SJSA1 (cell line): ENCODE measurements at regions not wholly inside any gene's neighbourhood (a gene's known extent, or its start where the extent isn't known, plus 50 kb on each side); places are given as distances from the start of the nearest gene placed in this dataset.
A peak's percentile ranks its signal among the peaks of the same experiment; 100 is the strongest.

Source experiments
- DNase-seq, 2 experiments: peaks; one replicate each; pipeline ENCODE4 v3.0.0-alpha.2; 2015 to 2020; ENCODE audit warnings: low spot score in 2 of 2, low read depth in 1 of 2
- H3K27ac ChIP-seq: fragments of 250-450 bp; sonication (Bioruptor Pico); 2 replicates; pipeline ENCODE4 v1.5.1; 2020; ENCODE audit warnings: mild to moderate bottlenecking, moderate library complexity
- H3K27me3 ChIP-seq: fragments of 250-450 bp; sonication (Bioruptor Pico); replicated peaks from 2 replicates; pipeline ENCODE4 v1.5.1; 2020; ENCODE audit warnings: mild to moderate bottlenecking, moderate library complexity
- H3K36me3 ChIP-seq: fragments of 250-450 bp; sonication (Bioruptor Pico); 2 replicates; pipeline ENCODE4 v1.5.1; 2020; ENCODE audit warnings: mild to moderate bottlenecking
- H3K4me1 ChIP-seq: fragments of 250-450 bp; sonication (Bioruptor Pico); replicated peaks from 2 replicates; pipeline ENCODE4 v1.6.1; 2021; ENCODE audit warnings: mild to moderate bottlenecking
- H3K4me3 ChIP-seq: fragments of 250-450 bp; sonication (Bioruptor Pico); 2 replicates; pipeline ENCODE4 v1.5.1; 2020; ENCODE audit warnings: mild to moderate bottlenecking
- H3K9me3 ChIP-seq: fragments of 250-450 bp; sonication (Bioruptor Pico); replicated peaks from 2 replicates; pipeline ENCODE4 v1.5.1; 2020; ENCODE audit warnings: mild to moderate bottlenecking

DNA sequence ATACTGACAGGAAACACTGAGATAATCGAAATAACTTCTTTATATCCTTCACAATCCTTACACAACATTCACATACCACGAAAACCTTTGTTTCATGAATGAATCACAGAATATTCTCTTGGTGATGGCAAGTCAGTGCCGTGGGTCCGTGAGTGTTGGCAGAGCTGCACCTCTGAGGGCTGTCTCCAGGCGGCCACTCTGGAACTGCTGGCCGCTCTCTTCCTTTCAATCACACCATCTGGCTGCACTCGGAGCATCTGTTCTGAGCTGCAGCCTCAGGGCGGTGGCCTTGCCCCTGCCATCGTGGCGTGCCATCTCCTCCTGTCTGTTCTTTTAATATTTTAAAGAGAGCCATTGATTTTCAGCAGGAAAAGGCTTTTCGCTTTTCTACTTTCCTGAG, 129.4 kb upstream of the AFDN start:
- Histone ChIP-seq H3K9me3 (no peaks in the 10 kb centered on the region), H3K27ac (no peak overlapping the region), H3K36me3 (no peaks in the 10 kb centered on the region), H3K4me1 (peaks cover 10% of the 10 kb centered on the region), H3K27me3 (no peaks in the 10 kb centered on the region), H3K4me3 (no peak overlapping the region)
- no peak for DNase-seq

GRCh38 chr6:167698540-167698939, 128.2 kb upstream of the AFDN start:
- no peak overlapping the region for H3K4me3 ChIP-seq
- no peak for DNase-seq
- H3K36me3 ChIP-seq: no peaks in the 10 kb centered on the region
- H3K4me1 ChIP-seq: peaks cover 19% of the 10 kb centered on the region
- no peaks in the 10 kb centered on the region for H3K27me3 ChIP-seq
- H3K9me3 ChIP-seq: no peaks in the 10 kb centered on the region
- H3K27ac ChIP-seq: no peak overlapping the region

DNA sequence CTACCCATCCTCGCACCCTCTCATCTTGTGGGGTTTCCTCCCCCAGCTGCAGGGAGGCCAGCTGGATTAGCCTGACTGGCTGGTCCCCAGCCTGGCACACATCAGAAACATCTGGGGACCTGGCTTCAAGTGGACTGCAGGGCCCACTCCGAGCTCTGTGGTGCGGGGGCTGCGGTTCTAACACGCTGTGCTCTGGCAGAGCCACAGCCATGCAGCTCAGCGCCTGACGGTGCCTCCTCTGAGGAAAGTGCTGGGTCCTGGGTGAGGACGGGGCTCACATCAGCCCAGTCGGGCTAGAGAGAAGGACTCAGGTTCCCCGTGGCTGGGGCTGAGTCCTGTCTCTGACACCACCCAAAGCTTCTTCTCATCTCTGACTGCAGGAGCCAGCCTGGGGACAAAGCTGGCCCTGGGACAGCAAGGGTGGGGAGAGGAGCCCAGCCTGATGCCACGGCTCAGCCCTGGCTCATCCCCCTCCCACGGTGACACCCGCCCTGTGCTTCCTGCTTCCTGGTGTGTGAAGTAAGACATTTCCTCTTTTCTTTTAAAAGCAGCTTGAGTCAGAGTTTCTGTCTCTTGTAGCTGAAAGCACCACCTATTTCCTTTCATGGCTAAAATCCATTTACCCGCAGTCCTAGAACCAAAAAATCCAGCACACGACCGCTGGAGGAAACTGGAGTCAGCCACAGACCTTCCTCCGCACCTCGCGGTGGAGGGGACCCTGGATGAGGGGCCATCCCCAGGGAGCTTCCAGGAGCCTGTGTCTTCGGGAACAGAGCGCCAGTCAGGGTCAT, 127.4 kb upstream of the AFDN start:
- H3K4me3 ChIP-seq: no peak overlapping the region
- H3K27ac ChIP-seq: peak overlapping the region; percentile 53; the same call in 1 of the 2 replicates
- peaks cover 22% of the 10 kb centered on the region for H3K4me1 ChIP-seq
- H3K27me3 ChIP-seq: no peaks in the 10 kb centered on the region
- H3K36me3 ChIP-seq: no peaks in the 10 kb centered on the region
- H3K9me3 ChIP-seq: no peaks in the 10 kb centered on the region
- DNase-seq: peak; percentile 41 to 61

DNA sequence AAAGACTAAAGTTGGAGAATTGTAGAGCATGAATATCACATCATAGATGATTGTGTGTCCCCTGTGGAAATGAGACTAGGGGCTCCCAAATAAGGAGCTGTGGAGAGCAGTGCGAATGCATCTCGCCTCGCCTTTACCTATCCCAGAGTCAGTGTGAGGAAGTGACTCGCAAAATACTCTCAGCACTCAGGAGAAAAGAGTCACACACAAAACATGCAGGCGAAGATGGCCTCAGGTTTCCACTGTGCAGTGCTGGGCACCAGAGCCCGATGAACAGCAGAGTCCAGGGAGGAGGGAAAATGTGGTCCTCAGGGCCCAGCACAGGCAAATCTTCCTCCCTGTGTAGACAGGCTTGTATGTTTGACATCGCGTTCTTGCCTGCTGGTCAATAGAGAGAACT, 126.5 kb upstream of the AFDN start:
- no peaks in the 10 kb centered on the region for H3K9me3 ChIP-seq
- no peaks in the 10 kb centered on the region for H3K36me3 ChIP-seq
- H3K27me3 ChIP-seq: no peaks in the 10 kb centered on the region
- peaks cover 22% of the 10 kb centered on the region for H3K4me1 ChIP-seq
- H3K4me3 ChIP-seq: no peak overlapping the region
- no peak overlapping the region for H3K27ac ChIP-seq
- no peak for DNase-seq

GRCh38 chr6:167701010-167701409, 125.7 kb upstream of the AFDN start:
- H3K36me3 ChIP-seq: no peaks in the 10 kb centered on the region
- H3K4me3 ChIP-seq: no peak overlapping the region
- DNase-seq: no peak
- no peaks in the 10 kb centered on the region for H3K9me3 ChIP-seq
- H3K4me1 ChIP-seq: peaks cover 22% of the 10 kb centered on the region
- H3K27ac ChIP-seq: no peak overlapping the region
- no peaks in the 10 kb centered on the region for H3K27me3 ChIP-seq

- Histone ChIP-seq H3K27ac (peak overlapping the region; percentile 70), H3K4me3 (no peak overlapping the region), H3K27me3 (no peaks in the 10 kb centered on the region), H3K36me3 (no peaks in the 10 kb centered on the region), H3K4me1 (peaks cover 25% of the 10 kb centered on the region), H3K9me3 (no peaks in the 10 kb centered on the region)
- no peak for DNase-seq
Measured at GRCh38 chr6:167702241-167702827, 124.4 kb upstream of the AFDN start.

- Histone ChIP-seq H3K36me3 (no peaks in the 10 kb centered on the region), H3K4me1 (peaks cover 25% of the 10 kb centered on the region), H3K9me3 (no peaks in the 10 kb centered on the region), H3K27ac (peak overlapping the region; percentile 70), H3K4me3 (no peak overlapping the region), H3K27me3 (no peaks in the 10 kb centered on the region)
- peak; percentile 90 to 94 for DNase-seq
Measured at GRCh38 chr6:167703347-167703746, 123.4 kb upstream of the AFDN start.

GRCh38 chr6:167703781-167704180, 122.9 kb upstream of the AFDN start:
- H3K4me1 ChIP-seq: peaks cover 25% of the 10 kb centered on the region
- H3K4me3 ChIP-seq: no peak overlapping the region
- H3K27me3 ChIP-seq: no peaks in the 10 kb centered on the region
- no peak for DNase-seq
- H3K36me3 ChIP-seq: no peaks in the 10 kb centered on the region
- peak overlapping the region; percentile 54 for H3K27ac ChIP-seq
- H3K9me3 ChIP-seq: no peaks in the 10 kb centered on the region

- DNase-seq: no peak
- Histone ChIP-seq H3K9me3 (no peaks in the 10 kb centered on the region), H3K27ac (no peak overlapping the region), H3K27me3 (no peaks in the 10 kb centered on the region), H3K36me3 (no peaks in the 10 kb centered on the region), H3K4me3 (no peak overlapping the region), H3K4me1 (peaks cover 20% of the 10 kb centered on the region)
Measured at GRCh38 chr6:167704396-167704901, 122.3 kb upstream of the AFDN start.

DNA sequence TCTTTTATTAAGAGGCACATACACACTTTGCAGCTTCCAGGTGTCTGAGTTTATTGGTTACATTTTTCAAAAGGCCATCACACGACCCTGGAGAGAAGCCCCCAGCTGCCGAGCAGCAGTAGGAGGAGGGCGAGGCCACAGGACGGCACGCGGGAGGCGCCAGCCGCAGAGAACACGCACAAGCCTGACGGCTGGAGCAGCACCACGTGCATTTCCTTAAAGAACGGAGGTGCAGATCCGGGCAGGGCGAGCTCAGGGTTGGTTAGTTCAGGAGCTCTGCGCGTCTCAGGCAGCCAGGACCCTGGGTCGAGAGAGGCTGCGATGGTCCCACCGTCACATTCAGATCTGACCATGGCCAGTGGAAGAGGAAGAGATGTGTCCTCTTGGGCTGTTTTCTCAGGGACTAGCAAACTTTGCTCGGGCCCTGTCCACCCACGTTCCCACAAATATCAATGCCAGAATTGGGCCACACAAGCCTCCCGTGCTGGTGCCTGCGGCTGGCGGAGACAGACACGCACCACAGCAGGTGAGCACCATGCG, 121.4 kb upstream of the AFDN start:
- H3K36me3 ChIP-seq: no peaks in the 10 kb centered on the region
- H3K27me3 ChIP-seq: no peaks in the 10 kb centered on the region
- DNase-seq: no peak
- no peak overlapping the region for H3K27ac ChIP-seq
- peaks cover 15% of the 10 kb centered on the region for H3K4me1 ChIP-seq
- H3K4me3 ChIP-seq: no peak overlapping the region
- H3K9me3 ChIP-seq: no peaks in the 10 kb centered on the region

DNA sequence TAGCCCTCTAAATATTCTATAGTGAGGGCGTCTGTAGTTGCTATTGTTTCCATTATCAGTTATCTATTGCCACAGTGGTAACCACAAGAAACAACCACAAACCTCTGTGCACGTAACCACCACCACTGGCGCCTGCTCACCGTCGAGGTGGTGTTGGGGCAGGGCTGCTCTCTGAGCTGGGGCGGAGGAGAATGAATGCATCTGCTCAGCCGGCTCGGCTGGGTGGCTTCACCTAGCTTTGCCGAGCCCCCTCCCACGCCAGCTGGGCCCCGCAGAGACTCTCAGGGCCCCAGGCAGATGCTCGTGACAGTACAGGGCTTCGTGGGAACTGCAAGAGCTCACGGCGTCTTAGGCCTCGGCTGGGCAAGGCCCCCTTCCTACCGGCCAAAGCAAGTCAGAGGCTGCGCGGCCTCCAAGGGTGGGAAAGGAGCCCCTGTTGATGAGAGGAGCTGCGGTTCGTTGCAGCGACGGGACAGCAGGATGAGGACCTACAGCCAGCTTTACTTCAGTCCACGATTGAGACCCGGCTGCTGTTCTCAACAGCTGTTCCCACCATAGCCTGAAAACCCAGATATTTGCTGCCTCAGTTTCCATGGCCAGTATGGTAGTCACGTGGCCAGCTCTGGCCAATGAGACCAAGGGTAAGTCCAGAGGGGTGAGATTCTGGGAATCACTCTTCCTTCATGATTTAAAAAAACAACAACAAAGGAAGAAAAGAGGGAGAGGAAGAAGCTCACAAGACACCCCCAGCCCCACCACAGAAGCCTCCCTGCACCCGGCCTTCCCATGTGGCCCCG, 120.2 kb upstream of the AFDN start:
- no peaks in the 10 kb centered on the region for H3K36me3 ChIP-seq
- H3K27me3 ChIP-seq: no peaks in the 10 kb centered on the region; the same call in 1 of the 2 replicates
- H3K4me3 ChIP-seq: no peak overlapping the region
- H3K27ac ChIP-seq: no peak overlapping the region
- no peak for DNase-seq
- peaks cover 15% of the 10 kb centered on the region for H3K4me1 ChIP-seq
- no peaks in the 10 kb centered on the region for H3K9me3 ChIP-seq

DNA sequence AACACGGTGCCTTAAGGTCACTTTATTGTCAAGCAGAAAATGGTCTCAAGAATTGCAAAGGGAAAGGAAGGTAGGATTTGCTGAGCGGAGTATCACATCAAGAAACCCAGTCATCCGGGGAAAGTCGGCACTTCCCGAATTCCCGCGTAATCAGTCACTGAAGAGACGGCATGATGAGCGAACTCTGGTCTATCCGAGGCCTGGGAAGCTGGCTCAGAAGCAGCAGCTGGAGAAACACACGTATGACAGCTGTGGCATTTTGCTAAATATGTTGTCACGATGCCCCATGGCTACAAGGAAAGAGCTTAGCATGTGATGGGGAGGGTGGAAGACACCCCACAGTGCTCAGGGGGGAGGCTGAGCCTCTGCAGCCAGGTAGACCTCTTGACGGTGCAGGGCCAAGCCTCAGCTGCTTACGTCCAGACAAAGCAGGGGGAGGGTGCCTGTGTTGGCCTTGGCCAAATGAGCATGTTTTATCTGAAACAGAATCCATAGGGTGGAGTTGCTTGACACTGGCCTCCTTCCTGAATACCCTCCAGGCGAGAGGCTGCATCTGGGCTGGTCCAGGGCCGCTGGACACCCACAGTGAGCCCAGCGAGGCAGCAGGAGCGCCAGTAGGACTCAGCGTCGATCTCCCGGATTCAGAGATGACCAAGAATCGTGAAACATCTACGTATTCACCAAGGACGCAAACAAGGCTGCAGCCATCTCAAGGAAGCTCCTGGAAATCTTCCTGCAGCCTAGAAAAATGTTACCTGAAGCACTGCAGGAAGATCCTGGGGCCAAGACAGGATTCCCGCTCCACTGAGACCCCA, 118.8 kb upstream of the AFDN start:
- Histone ChIP-seq H3K36me3 (no peaks in the 10 kb centered on the region), H3K4me3 (no peak overlapping the region), H3K9me3 (no peaks in the 10 kb centered on the region), H3K27me3 (no peaks in the 10 kb centered on the region; the same call in 1 of the 2 replicates), H3K4me1 (peaks cover 13% of the 10 kb centered on the region), H3K27ac (no peak overlapping the region)
- DNase-seq: no peak

- Histone ChIP-seq H3K4me3 (no peak overlapping the region), H3K4me1 (peaks cover 6% of the 10 kb centered on the region), H3K9me3 (no peaks in the 10 kb centered on the region), H3K27ac (no peak overlapping the region), H3K36me3 (no peaks in the 10 kb centered on the region), H3K27me3 (peaks cover 2% of the 10 kb centered on the region; the same call in 1 of the 2 replicates)
- DNase-seq: no peak
Measured at GRCh38 chr6:167708501-167709094, 118.1 kb upstream of the AFDN start.
